ENCODE measurements at regions not wholly inside any gene's neighbourhood (a gene's known extent, or its start where the extent isn't known, plus 50 kb on each side); places are given as distances from the start of the nearest gene placed in this dataset.
"Not testable (repeated sequence)": the region's sequence is repeated elsewhere in the genome, so short reads cannot be mapped to it uniquely, and the experiment has no call there.

- DNase-seq (ENCODE audit: low read depth in 2 of 3, low spot score in 2 of 3), result no peak
Observed at GRCh38 chr20:56724241-56724757, 95.2 kb downstream of the TFAP2C start.

- DNase-seq (ENCODE audit: low read depth in 2 of 3, low spot score in 2 of 3), result no peak
Observed at GRCh38 chr20:56730003-56730402, 100.9 kb downstream of the TFAP2C start.

DNA sequence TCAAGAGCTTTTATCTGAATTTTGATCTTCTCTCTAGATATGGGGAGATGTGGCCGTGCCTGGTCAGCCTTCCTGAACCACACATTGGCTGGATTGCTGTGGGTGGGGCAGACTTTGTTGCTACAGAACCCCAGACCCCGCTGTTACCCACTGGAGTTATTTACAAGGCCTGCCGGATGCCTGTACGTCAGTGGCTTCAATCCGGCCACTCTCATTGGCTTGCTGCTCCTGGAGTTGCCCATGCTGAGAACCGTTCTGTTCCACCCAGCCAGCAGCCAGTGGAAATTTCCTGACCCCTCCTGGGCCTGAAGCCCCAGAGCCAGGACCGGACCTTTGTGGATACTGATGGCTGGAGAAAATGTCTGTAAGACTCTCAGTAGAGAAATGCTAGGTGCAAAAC, 101.9 kb downstream of the TFAP2C start:
- DNase-seq (ENCODE audit: low read depth in 2 of 3, low spot score in 2 of 3), result no peak

GRCh38 chr20:56731476-56731875, 102.4 kb downstream of the TFAP2C start:
- DNase-seq (ENCODE audit: low read depth in 2 of 3, low spot score in 2 of 3), result no peak

GRCh38 chr20:56733967-56734366, 104.9 kb downstream of the TFAP2C start:
- DNase-seq (ENCODE audit: low read depth in 2 of 3, low spot score in 2 of 3), result no peak

DNA sequence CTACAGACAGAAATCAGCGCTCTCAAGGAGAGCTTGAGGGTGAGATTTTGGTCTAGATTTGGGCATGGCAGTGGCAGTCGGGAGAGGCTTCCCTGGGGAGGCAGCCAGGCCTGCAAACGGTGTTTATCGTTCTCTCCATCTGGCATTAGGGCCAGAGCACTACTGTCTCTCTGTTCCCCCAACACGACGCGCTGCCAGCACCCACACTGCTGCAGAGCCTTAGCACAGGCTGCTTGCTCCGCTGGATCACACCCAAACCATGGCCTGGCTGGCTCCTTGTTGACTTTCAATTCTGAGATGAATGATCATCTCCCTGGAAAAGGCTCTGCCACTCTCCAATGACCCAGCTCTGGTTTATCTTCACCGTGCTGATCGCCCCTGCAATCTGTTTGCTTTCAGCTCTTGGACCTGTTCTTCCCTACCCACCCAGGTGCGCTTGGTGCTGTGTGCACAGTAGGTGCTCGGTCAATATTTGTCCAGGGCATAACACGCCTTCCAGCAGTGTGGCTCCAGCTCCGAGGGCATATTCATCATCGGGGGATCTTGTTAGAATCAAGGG, 106.1 kb downstream of the TFAP2C start:
- DNase-seq (ENCODE audit: low read depth in 2 of 3, low spot score in 2 of 3), result no peak

DNA sequence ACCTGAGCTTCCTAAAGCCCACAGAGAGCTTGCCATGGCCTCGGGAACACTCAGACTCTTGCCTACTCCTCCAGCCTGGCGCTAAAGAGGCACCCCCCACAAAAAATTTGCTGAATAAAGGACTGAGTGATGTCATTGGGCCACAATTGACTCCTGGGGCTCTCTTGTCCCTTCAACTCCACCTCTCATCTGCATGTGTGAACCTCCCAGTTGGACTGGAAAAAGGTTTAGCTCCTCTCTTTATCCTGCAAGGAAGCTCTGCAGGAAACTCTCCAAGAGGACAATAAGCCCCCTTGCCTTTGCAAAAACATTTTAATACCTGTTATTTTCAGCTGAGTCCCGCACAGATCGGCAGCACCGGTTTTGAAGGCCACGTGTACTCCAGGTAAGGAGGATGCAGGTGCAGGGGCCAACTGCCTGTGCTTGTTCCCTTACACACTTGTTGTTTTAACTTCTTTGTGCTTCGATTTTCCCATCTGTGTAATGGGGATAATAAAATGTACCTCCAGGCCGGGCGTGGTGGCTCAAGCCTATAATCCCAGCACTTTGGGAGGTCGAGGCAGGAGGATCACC, 107.3 kb downstream of the TFAP2C start:
- DNase-seq (ENCODE audit: low read depth in 2 of 3, low spot score in 2 of 3), result no peak

GRCh38 chr20:56744325-56744821, 115.3 kb downstream of the TFAP2C start:
- DNase-seq (ENCODE audit: low read depth in 2 of 3, low spot score in 2 of 3), result not testable (repeated sequence)

GRCh38 chr20:56748476-56749377, 119.6 kb downstream of the TFAP2C start:
- no peak for DNase-seq (ENCODE audit: low read depth in 2 of 3, low spot score in 2 of 3)

DNA sequence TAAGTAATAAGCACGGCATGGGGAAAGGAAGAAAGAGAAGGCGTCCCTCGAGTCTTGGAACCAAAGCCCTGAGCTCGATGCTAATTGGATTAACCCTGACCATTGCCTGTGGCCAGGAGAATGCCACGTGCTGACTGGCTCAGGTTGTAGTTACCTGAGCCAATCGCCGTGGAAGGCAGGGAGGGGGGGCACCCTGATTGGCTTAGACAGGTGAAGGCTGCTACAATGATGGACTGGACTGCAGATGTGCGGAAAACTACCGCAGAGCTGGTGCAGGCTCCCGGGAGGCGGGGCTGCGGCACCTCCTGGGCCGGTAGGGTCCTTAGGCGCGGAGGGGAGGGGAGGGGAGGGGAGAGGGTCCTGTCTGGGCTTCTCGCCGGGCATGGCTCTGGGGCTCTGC, 121.3 kb downstream of the TFAP2C start:
- DNase-seq (ENCODE audit: low read depth in 2 of 3, low spot score in 2 of 3), result no peak

DNA sequence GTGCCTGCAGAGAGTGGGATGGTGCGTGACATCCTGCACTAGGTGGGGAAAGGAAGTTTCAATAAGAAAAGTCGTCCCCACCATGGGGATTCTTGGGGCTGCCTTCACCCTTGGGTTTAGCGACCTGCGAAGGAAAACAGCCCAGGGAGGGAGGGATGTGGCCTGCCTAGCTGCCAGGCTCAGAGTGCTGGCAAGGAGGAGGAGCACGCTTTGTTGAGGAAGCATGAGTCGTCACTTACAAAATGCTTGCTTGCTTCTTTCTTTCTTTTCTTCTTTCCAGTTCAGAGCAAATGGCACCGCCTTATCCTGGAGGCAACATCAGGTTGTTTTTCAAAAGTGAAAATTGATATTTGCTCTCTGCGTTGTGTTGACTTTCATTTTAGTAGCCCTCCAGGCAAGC, 123.2 kb downstream of the TFAP2C start:
- DNase-seq (ENCODE audit: low read depth in 2 of 3, low spot score in 2 of 3), result no peak

DNA sequence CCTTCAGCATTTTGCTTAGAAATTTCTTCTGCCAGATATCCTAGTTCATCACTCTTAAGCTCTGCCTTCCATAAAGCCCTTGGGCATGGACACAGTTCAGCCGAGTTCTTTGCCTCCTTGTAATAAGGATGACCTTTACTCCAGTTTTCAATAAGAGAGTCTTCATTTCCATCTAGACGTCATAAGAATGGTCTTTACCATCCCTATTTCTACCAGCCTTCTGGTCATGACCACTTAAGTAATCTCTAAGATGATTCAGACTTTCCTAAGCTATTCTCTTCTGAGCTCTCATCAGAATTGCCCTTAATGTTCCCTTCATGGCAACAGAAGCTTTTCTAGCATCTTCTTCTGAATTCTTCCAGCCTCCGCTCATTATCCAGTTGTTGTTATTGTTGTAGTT, 126.1 kb downstream of the TFAP2C start:
- DNase-seq (ENCODE audit: low read depth in 2 of 3, low spot score in 2 of 3), result no peak

GRCh38 chr20:56756658-56757057, 127.6 kb downstream of the TFAP2C start:
- DNase-seq (ENCODE audit: low read depth in 2 of 3, low spot score in 2 of 3), result not testable (repeated sequence)

GRCh38 chr20:56758706-56759105, 129.6 kb downstream of the TFAP2C start:
- DNase-seq (ENCODE audit: low read depth in 2 of 3, low spot score in 2 of 3), result no peak

DNA sequence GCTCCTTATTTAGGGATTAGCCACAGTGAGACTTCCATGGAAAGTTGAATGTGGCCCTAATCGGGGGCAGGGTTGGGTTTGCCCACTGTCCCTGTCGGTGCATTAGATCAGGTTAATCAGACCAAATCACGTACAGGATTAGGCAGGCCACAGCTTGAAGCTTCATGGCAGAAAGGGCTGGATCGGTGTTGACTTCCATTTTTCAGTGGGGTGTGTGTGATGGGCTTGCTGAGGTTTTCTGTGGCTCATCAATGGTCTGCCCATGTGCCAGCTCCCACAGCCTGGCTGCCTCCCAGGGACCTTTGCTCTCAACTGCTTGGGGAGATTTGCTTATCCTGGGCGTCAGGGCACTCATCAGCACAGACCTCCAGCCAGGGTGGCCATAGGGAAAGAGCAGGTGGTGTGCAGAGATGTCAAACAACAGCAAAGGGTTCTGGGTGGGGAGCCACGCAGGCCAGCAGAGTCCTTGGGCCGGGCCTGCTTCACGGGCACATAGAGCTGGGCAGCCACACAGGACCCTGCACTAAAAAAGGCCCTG, 130.7 kb downstream of the TFAP2C start:
- DNase-seq (ENCODE audit: low read depth in 2 of 3, low spot score in 2 of 3), result no peak

DNA sequence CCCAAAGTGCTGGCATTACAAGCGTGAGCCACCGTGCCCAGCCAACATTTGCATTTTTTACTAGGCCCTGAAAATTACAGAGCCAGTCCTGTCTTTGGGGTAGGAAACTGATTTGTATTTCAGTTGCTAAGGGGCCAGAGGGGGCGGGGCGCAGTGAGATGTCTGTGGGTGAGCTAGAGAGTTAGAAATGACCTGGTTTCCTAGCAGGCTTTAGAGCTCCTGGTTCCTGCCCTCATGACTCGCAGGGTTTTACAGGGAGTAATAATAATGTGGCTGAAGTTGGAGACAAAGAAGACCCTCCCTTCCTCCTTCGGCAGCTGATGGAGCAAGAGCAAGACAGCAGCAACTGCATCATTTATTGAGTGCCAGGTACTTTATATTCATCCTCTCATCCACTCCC, 131.5 kb downstream of the TFAP2C start:
- DNase-seq (ENCODE audit: low read depth in 2 of 3, low spot score in 2 of 3), result no peak

GRCh38 chr20:56761393-56761792, 132.3 kb downstream of the TFAP2C start:
- no peak for DNase-seq (ENCODE audit: low read depth in 2 of 3, low spot score in 2 of 3)

DNA sequence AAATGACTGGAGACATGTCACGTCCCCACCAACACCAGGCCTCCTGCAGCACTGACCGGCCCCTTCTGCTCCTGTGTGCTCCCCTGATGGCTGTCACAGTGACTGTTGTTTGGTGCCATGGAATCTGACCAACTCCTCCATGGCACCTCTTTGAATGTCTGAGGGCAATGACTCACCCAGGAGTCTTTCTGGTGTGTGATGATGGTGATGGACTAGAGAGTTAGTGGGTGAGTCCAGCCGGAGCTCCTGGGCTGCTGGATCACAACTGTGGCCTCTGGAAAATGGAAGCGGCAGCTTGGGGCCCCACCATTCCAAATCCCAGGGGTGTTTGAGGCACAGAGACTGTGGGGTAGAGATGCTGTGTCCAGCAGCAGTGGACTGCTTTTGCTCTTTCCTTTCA, 133.3 kb downstream of the TFAP2C start:
- DNase-seq (ENCODE audit: low read depth in 2 of 3, low spot score in 2 of 3), result no peak

DNA sequence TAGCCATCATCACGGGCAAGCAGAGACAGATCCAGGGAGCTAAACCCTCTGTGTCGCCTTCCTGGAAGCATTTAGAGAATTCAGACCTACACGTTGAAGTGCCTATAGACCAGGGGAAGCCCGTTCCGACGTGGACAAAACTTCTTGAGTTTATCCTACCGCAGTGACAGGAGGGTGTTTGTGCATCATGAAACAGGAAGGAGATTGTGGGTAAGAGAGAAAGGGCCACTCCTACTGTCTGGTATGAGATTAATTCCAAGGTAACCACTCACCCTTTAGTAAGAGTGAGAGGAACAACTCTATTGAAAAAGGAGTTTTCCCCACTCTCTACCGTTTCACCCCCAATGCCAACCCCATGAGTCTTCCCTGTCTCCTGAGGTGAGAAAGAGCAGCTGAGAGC, 133.7 kb downstream of the TFAP2C start:
- no peak for DNase-seq (ENCODE audit: low read depth in 2 of 3, low spot score in 2 of 3)

- DNase-seq (ENCODE audit: low read depth in 2 of 3, low spot score in 2 of 3), result no peak
Observed at GRCh38 chr20:56764671-56765070, 135.6 kb downstream of the TFAP2C start.

DNA sequence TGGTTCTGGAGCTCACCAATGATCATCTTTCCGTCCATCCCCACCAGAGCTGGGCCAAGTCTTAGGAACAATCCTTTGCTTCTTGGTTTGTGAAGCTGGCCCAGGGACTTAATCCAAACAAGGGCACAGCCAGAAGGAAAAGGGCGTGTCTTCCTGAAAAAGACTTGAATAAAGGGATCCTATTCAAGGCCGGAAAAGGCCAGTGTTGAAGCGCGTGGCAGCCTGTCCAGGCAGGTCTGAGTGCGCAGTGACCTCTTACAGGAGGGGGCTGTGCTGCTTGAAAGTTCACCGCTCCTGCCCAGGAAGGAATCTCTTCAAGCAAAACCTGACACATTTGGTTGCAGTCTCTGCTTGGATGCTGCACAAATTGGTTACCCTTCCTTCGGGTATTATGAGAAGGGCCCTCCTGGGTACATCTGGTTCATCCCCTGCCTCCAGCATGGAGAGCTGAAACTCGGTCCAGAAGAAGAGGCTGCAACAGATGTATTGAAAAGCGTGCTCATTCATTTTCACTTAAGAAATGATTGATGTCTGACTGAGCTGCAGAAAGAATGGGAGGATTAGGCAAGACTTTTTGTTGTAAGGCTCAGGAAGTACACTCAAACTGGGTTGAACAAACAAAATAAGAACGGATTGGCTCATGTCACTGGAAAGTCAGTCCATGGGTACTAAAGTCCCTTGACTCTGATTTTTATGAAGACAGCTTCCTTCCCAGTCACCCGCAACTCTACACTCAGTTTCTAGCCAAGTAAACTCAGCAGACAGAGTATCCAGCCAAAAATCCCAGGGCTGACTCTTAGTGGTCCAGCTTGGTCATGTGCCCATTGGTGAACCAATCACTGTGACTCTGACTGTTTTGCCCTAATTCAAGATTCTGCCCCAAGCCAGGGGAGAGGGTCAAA, 136.3 kb downstream of the TFAP2C start:
- no peak for DNase-seq (ENCODE audit: low read depth in 2 of 3, low spot score in 2 of 3)

Data from activated CD8-positive, alpha-beta memory T cell treated with anti-CD3 and anti-CD28 coated beads for 48 hours (primary cell).